Embryonic facial prominence (tissue), 1 donor: ENCODE measurements at regions not wholly inside any gene's neighbourhood (a gene's known extent, or its start where the extent isn't known, plus 50 kb on each side); places are given as distances from the start of the nearest gene placed in this dataset.
"Not testable (repeated sequence)": the region's sequence is repeated elsewhere in the genome, so short reads cannot be mapped to it uniquely, and the experiment has no call there.

Experiments
- DNase-seq: peaks from one replicate; pipeline ENCODE4 v3.0.0-alpha.2; 2016; ENCODE audit errors: extremely low spot score

GRCh38 chr4:97101171-97101570, 1042.1 kb downstream of the STPG2 start:
- DNase-seq = not testable (repeated sequence)

- no peak for DNase-seq
These were observed 1040.0 kb downstream of the STPG2 start for GRCh38 chr4:97103252-97103651.

GRCh38 chr4:97104006-97104405, 1039.3 kb downstream of the STPG2 start:
- DNase-seq = no peak

GRCh38 chr4:97104666-97105065, 1038.6 kb downstream of the STPG2 start:
- no peak for DNase-seq

- DNase-seq = no peak
These were observed 1037.8 kb downstream of the STPG2 start for GRCh38 chr4:97105347-97106099.

- no peak for DNase-seq
These were observed 1037.1 kb downstream of the STPG2 start for GRCh38 chr4:97106161-97106560.

GRCh38 chr4:97110506-97110905, 1032.8 kb downstream of the STPG2 start:
- no peak for DNase-seq

GRCh38 chr4:97116511-97116910, 1026.8 kb downstream of the STPG2 start:
- DNase-seq = no peak

GRCh38 chr4:97121493-97121892, 1021.8 kb downstream of the STPG2 start:
- DNase-seq = no peak

- no peak for DNase-seq
These were observed 1019.7 kb downstream of the STPG2 start for GRCh38 chr4:97123573-97123972.

- no peak for DNase-seq
These were observed 1010.8 kb downstream of the STPG2 start for GRCh38 chr4:97132435-97132834.

GRCh38 chr4:97134456-97134855, 1008.8 kb downstream of the STPG2 start:
- DNase-seq = no peak

- DNase-seq = no peak
These were observed 1003.5 kb downstream of the STPG2 start for GRCh38 chr4:97139791-97140190.

GRCh38 chr4:97140545-97140944, 1002.7 kb downstream of the STPG2 start:
- DNase-seq = no peak

GRCh38 chr4:97141332-97141731, 1001.9 kb downstream of the STPG2 start:
- DNase-seq = not testable (repeated sequence)

GRCh38 chr4:97142410-97142809, 1000.9 kb downstream of the STPG2 start:
- no peak for DNase-seq

GRCh38 chr4:97142893-97143292, 1000.4 kb downstream of the STPG2 start:
- DNase-seq = no peak

GRCh38 chr4:97144199-97144598, 999.1 kb downstream of the STPG2 start:
- DNase-seq = no peak

- no peak for DNase-seq
These were observed 992.3 kb downstream of the STPG2 start for GRCh38 chr4:97150966-97151365.

- DNase-seq = no peak
These were observed 991.1 kb downstream of the STPG2 start for GRCh38 chr4:97152149-97152548.

GRCh38 chr4:97153042-97153441, 990.2 kb downstream of the STPG2 start:
- DNase-seq = peak; percentile 12

GRCh38 chr4:97159625-97160024, 983.7 kb downstream of the STPG2 start:
- no peak for DNase-seq

- no peak for DNase-seq
These were observed 958.0 kb downstream of the STPG2 start for GRCh38 chr4:97185233-97185632.

GRCh38 chr4:97197106-97197505, 946.2 kb downstream of the STPG2 start:
- no peak for DNase-seq
